C4-2B (cell line): ENCODE measurements at regions not wholly inside any gene's neighbourhood (a gene's known extent, or its start where the extent isn't known, plus 50 kb on each side); places are given as distances from the start of the nearest gene placed in this dataset.

ENCODE experiments used
- CTCF ChIP-seq: fragments of 450-650 bp; conservative IDR thresholded peaks from 2 replicates; pipeline ENCODE4 v1.5.1; 2017; ENCODE audit warnings: mild to moderate bottlenecking
- ZFX ChIP-seq: fragments of 450-650 bp; IDR thresholded peaks from 2 replicates; pipeline ENCODE4 v1.6.1; 2017

- no peak for TF ChIP-seq CTCF
- no peak for TF ChIP-seq ZFX
These were observed 1223.9 kb downstream of the BRINP3 start for GRCh38 chr1:189253601-189254350.
